Psoas muscle (tissue), 7 donors: ENCODE measurements at regions not wholly inside any gene's neighbourhood (a gene's known extent, or its start where the extent isn't known, plus 50 kb on each side); places are given as distances from the start of the nearest gene placed in this dataset.

ENCODE experiments used
- ATAC-seq, 4 donors: fragments of 200-7000 bp; cut with Tn5 transposase; one replicate each; pipeline ENCODE4 v1.9.1; 2020; ENCODE audit warnings: moderate library complexity in 3 of 4, mild to moderate bottlenecking in 2 of 4
- DNase-seq, 2 donors: peaks; one replicate each; pipeline ENCODE4 v3.0.0-alpha.2; 2020
- H3K27ac ChIP-seq: fragments of 200-600 bp; one replicate; pipeline ENCODE4 v1.8.0; 2022
- H3K27me3 ChIP-seq, 3 donors: fragments of 200-600 bp in 1 of 3; one replicate each; pipeline versions ENCODE4 v1.6.1 to v1.8.0; 2013 to 2022; ENCODE audit warnings: low read length in 2 of 3, mild to moderate bottlenecking in 2 of 3, moderate library complexity in 1 of 3; ENCODE audit not compliant: insufficient read depth in 3 of 3
- H3K36me3 ChIP-seq, 2 donors: fragments of 200-600 bp in 1 of 2; one replicate each; pipeline versions ENCODE4 v1.6.1 to v1.8.0; 2013 to 2022; ENCODE audit warnings: low read depth in 1 of 2, mild to moderate bottlenecking in 1 of 2, moderate library complexity in 1 of 2; ENCODE audit not compliant: insufficient read depth in 1 of 2
- H3K4me1 ChIP-seq: fragments of 200-600 bp; one replicate; pipeline ENCODE4 v1.8.0; 2022
- H3K4me3 ChIP-seq: fragments of 200-600 bp; one replicate; pipeline ENCODE4 v1.8.0; 2022; ENCODE audit warnings: mild to moderate bottlenecking
- H3K9me3 ChIP-seq: fragments of 200-600 bp; one replicate; pipeline ENCODE4 v1.8.0; 2022
- CTCF ChIP-seq: fragments of 200-600 bp; IDR thresholded peaks from one replicate; pipeline ENCODE4 v1.8.0; 2022; ENCODE audit warnings: antibody characterized with exemption
- WGBS, 3 donors: extraction: QIAGEN DNeasy Blood & Tissue Kit; methylation state at CpG; one replicate each; pipeline versions ENCODE4 v1.1.6 to v1.1.7; 2013; 5-methylcytosine and 5-hydroxymethylcytosine counted together
- intact Hi-C, 2 donors: fragments of 100-400 bp; cut with DNase I; formaldehyde crosslinking; loops; one replicate each; pipeline versions ENCODE4 v1.11.0 to v1.14.2; 2022
- donor health status: healthy with polysubstance abuse.
- donor health status: DM: no; HTN: no; CAD: no; lungs with moderate emphysema.
- donor health status: Bipolar disorder and iron deficiency.
- donor health status: healthy.
- donor health status: DM: yes; HTN: yes; CAD: no.
- donor health status: DM: no; HTN: no; CAD: no.
- donor health status: DM: yes; HTN: yes; CAD: no.

DNA sequence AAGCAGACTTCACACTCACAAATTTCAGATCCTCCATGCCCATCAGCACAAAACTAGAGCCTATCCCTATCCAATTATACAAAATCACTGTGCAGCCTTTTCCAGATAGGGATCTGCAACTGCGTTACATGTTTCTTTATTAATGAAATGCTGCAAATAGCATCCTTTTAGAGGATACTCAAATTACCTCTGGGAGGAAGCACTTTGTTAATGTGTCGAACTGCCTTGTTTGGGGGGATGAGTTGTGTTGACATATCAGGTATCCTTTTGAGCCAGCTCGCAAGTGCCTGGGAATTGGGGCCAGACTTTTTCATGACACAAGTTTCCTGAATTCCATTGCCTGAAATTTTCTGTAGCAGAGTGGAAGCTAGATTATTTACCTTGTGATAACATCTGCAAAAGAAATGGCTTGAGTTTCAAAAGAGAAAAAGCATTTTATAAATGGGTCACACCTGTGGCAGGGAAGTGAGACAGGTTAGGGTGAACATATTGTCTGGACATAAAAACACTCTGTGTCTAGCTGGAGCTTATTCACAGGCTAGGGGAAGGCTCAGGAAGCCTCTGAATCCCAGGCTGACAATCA lies 299.1 kb upstream of the MTNR1B start:
- WGBS, 3 donors, result 14 to 19% (median 18%) methylated on average over 3 of the region's 3 CpGs
- ATAC-seq (no peak), DNase-seq (no peak)
- no peak for TF ChIP-seq CTCF
- Histone ChIP-seq H3K27ac (no peak overlapping the region), H3K27me3 (no peaks in the 10 kb centered on the region), H3K4me1 (no peaks in the 10 kb centered on the region), H3K36me3 (no peaks in the 10 kb centered on the region), H3K4me3 (no peak overlapping the region), H3K9me3 (no peaks in the 10 kb centered on the region)
- intact Hi-C loops, result no loop called here

DNA sequence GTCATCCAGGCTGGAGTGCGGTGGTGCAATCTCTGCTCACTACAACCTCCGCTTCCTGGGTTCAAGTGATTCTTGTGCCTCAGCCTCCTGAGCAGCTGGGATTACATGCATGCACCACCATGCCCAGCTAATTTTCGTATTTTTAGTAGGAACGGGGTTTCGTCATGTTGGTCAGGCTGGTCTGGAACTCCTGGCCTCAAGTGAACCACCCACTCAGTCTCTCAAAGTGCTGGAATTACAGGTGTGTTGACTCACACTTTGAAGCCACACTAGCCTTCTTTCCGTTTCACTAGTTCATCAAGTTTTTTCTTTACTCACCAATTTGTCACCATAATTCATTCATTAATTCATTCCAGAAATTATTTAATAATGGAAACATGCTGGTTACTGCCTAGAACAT lies 298.4 kb upstream of the MTNR1B start:
- TF ChIP-seq CTCF, result no peak
- H3K27me3 ChIP-seq, result no peaks in the 10 kb centered on the region
- 86 to 87% (median 87%) methylated on average over 6 of the region's 6 CpGs for WGBS, 3 donors
- H3K36me3 ChIP-seq, result no peaks in the 10 kb centered on the region
- DNase-seq, result no peak
- intact Hi-C loops, result no loop called here
- H3K4me3 ChIP-seq, result no peak overlapping the region
- ATAC-seq, result no peak
- H3K4me1 ChIP-seq, result no peaks in the 10 kb centered on the region
- H3K9me3 ChIP-seq, result no peaks in the 10 kb centered on the region
- H3K27ac ChIP-seq, result no peak overlapping the region

DNA sequence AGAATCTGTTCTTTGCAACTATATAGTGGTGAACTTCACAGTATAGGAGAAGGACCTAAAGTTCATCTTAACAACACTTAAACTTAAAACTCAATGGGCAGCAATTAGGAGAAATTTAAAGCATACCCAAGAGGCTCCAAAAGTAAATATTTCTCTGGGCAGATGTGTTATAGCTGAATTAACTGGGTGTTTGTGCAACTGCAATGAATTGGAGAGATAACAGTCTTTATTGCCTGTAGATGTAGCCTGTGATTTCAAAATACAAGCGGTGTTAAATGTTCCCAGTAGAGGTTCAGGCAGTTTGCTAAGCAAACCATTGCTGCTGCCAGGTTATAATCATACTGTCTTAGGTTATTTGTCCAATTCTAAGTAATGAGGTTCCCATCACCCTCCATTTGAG lies 294.1 kb upstream of the MTNR1B start:
- Histone ChIP-seq H3K4me3 (no peak overlapping the region), H3K9me3 (no peaks in the 10 kb centered on the region), H3K27me3 (no peaks in the 10 kb centered on the region), H3K36me3 (no peaks in the 10 kb centered on the region), H3K27ac (no peak overlapping the region), H3K4me1 (no peaks in the 10 kb centered on the region)
- WGBS, 3 donors, result 84 to 100% (median 86%) methylated on average over 1 of the region's 1 CpG
- ATAC-seq, result no peak
- TF ChIP-seq CTCF, result no peak
- intact Hi-C loops, result no loop called here
- no peak for DNase-seq

GRCh38 chr11:92675810-92676209 lies 293.6 kb upstream of the MTNR1B start:
- Histone ChIP-seq H3K4me3 (no peak overlapping the region), H3K27me3 (no peaks in the 10 kb centered on the region), H3K9me3 (no peaks in the 10 kb centered on the region), H3K4me1 (no peaks in the 10 kb centered on the region), H3K36me3 (no peaks in the 10 kb centered on the region), H3K27ac (no peak overlapping the region)
- TF ChIP-seq CTCF, result no peak
- intact Hi-C loops, result no loop called here
- 65 to 83% (median 81%) methylated on average over 3 of the region's 3 CpGs for WGBS, 3 donors
- ATAC-seq (no peak), DNase-seq (no peak)

DNA sequence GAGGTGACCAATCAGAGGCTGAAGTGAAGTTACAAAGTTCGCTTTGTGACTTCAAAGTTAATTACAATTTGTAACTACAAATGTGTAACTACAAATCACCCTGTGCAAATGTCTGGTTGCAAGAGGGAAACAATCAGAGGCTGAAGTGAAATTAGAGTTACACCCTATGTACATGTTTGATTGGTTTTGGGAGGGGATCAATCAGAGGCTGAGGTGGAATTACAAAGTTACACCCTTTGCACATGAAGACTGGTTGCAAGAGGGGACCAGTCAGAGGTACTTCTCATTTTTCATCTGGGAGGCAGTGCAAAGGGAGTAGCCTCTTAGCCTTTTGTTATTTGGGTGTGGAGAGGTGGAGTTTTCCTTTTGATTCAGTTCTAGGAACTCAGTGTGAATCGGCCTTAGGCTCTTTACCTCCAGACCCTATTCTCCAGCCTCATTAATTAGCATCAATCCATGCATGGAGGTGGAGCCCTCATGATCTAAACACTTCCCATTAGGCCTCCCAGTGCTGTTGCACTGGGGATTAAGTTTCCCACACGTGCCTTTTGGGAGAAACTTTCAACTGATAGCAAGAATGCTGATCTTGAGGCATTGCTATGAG lies 291.3 kb upstream of the MTNR1B start:
- TF ChIP-seq CTCF, result no peak
- H3K4me1 ChIP-seq, result no peaks in the 10 kb centered on the region
- WGBS, 3 donors, result 39 to 44% (median 41%) methylated on average over 3 of the region's 3 CpGs
- no peaks in the 10 kb centered on the region for H3K27me3 ChIP-seq
- intact Hi-C loops, result no loop called here
- no peak overlapping the region for H3K4me3 ChIP-seq
- H3K27ac ChIP-seq, result no peak overlapping the region
- ATAC-seq, result no peak
- H3K36me3 ChIP-seq, result no peaks in the 10 kb centered on the region
- no peak for DNase-seq
- no peaks in the 10 kb centered on the region for H3K9me3 ChIP-seq
